CD4-positive, CD25-positive, alpha-beta regulatory T cell (primary cell): ENCODE measurements at regions not wholly inside any gene's neighbourhood (a gene's known extent, or its start where the extent isn't known, plus 50 kb on each side); places are given as distances from the start of the nearest gene placed in this dataset.
"Not testable (repeated sequence)": the region's sequence is repeated elsewhere in the genome, so short reads cannot be mapped to it uniquely, and the experiment has no call there.

Experiments
- ATAC-seq, 2 donors: fragments of 150-1000 bp; cut with Tn5 transposase; one replicate each; pipeline ENCODE4 v1.10.0; 2021; ENCODE audit warnings: low read depth in 2 of 2, moderate number of reproducible peaks in 2 of 2, moderate library complexity in 1 of 2
- DNase-seq, 3 donors: peaks; one replicate each; pipeline versions ENCODE4 v3.0.0 to v3.0.0-alpha.2; 2012 to 2022; ENCODE audit warnings: mixed read lengths in 1 of 3
- H3K27ac ChIP-seq: one replicate; pipeline ENCODE4 v1.7.0; 2013; ENCODE audit warnings: mild to moderate bottlenecking, low read length; ENCODE audit not compliant: insufficient read depth, poor library complexity, severe bottlenecking
- H3K27me3 ChIP-seq: one replicate; pipeline ENCODE4 v1.7.0; 2013; ENCODE audit warnings: low read length; ENCODE audit not compliant: control insufficient read depth, insufficient read depth
- H3K36me3 ChIP-seq: one replicate; pipeline ENCODE4 v1.7.0; 2013; ENCODE audit warnings: mild to moderate bottlenecking, low read length, moderate library complexity; ENCODE audit not compliant: control insufficient read depth, insufficient read depth
- H3K4me1 ChIP-seq: 2 replicates; pipeline ENCODE4 v1.7.0; 2013; ENCODE audit warnings: mild to moderate bottlenecking, low read length; ENCODE audit not compliant: insufficient read depth, control insufficient read depth, poor library complexity, severe bottlenecking
- H3K4me3 ChIP-seq: one replicate; pipeline ENCODE4 v1.7.0; 2013; ENCODE audit warnings: low read depth, mild to moderate bottlenecking, low read length, moderate library complexity
- H3K9me3 ChIP-seq, 2 experiments: 1 replicate in 1 of 2; 2 replicates in 1 of 2; pipeline ENCODE4 v1.7.0; 2013; ENCODE audit warnings: low read length in 2 of 2, mild to moderate bottlenecking in 1 of 2, moderate library complexity in 1 of 2; ENCODE audit not compliant: control insufficient read depth in 2 of 2
- H3K27ac Mint-ChIP-seq, 3 donors: one replicate each; pipeline ENCODE4 v1.8.0; 2020 to 2022; ENCODE audit warnings: mild to moderate bottlenecking in 3 of 3, mixed read lengths in 3 of 3, moderate library complexity in 2 of 3
- H3K27me3 Mint-ChIP-seq: one replicate; pipeline ENCODE4 v1.8.0; 2022; ENCODE audit warnings: mild to moderate bottlenecking, mixed read lengths
- H3K36me3 Mint-ChIP-seq: one replicate; pipeline ENCODE4 v1.8.0; 2020; ENCODE audit warnings: mixed read lengths
- H3K4me1 Mint-ChIP-seq, 4 donors: one replicate each; pipeline ENCODE4 v1.8.0; 2020 to 2022; ENCODE audit warnings: mixed read lengths in 4 of 4, mild to moderate bottlenecking in 1 of 4
- H3K4me3 Mint-ChIP-seq, 4 donors: one replicate each; pipeline ENCODE4 v1.8.0; 2020 to 2022; ENCODE audit warnings: mild to moderate bottlenecking in 4 of 4, mixed read lengths in 4 of 4, moderate library complexity in 3 of 4
- H3K9me3 Mint-ChIP-seq, 7 donors: one replicate each; pipeline ENCODE4 v1.8.0; 2020 to 2022; ENCODE audit warnings: mixed read lengths in 7 of 7, mild to moderate bottlenecking in 3 of 7, moderate library complexity in 2 of 7

DNA sequence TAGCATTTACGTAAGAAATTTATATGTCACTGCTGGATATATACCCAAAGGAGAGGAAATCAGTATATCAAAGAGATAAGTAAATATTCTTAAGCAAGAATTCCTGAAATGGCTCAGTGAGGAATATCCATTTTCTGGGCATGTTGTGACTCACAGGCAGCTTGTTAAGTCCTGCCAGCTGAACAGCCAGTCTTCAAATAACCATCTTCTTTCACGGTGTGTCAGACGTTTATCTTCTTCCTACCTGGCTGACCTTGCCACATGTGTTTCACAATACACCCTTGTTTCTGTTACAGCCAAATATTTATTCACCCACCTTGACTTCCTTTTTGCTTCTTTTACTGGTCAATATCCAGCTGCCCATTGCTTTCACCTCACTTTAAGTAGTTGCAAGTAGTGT, 648.1 kb downstream of the ANKRD7 start:
- H3K4me1 Mint-ChIP-seq: no peaks in the 10 kb centered on the region
- DNase-seq (no peak), ATAC-seq (no peak)
- H3K9me3 Mint-ChIP-seq: peaks cover 0 to 15% (median 6%) of the 10 kb centered on the region in 7 donors
- H3K9me3 ChIP-seq: no peaks in the 10 kb centered on the region
- H3K4me3 Mint-ChIP-seq: no peak overlapping the region
- H3K36me3 ChIP-seq: no peaks in the 10 kb centered on the region
- no peak overlapping the region for H3K27ac Mint-ChIP-seq
- no peak overlapping the region for H3K4me3 ChIP-seq
- H3K27me3 ChIP-seq: no peaks in the 10 kb centered on the region
- no peak overlapping the region for H3K27ac ChIP-seq
- H3K27me3 Mint-ChIP-seq: no peaks in the 10 kb centered on the region
- H3K36me3 Mint-ChIP-seq: no peaks in the 10 kb centered on the region
- no peaks in the 10 kb centered on the region for H3K4me1 ChIP-seq

GRCh38 chr7:118877187-118877586, 652.7 kb downstream of the ANKRD7 start:
- Mint-ChIP-seq H3K9me3 (peaks cover 0 to 7% (median 0%) of the 10 kb centered on the region in 7 donors), H3K4me3 (no peak overlapping the region), H3K36me3 (no peaks in the 10 kb centered on the region), H3K27ac (no peak overlapping the region), H3K27me3 (no peaks in the 10 kb centered on the region), H3K4me1 (no peaks in the 10 kb centered on the region)
- ATAC-seq (no peak), DNase-seq (no peak)
- no peak overlapping the region for H3K4me3 ChIP-seq
- no peaks in the 10 kb centered on the region for H3K27me3 ChIP-seq
- no peak overlapping the region for H3K27ac ChIP-seq
- no peaks in the 10 kb centered on the region for H3K4me1 ChIP-seq
- H3K9me3 ChIP-seq: no peaks in the 10 kb centered on the region
- H3K36me3 ChIP-seq: no peaks in the 10 kb centered on the region

DNA sequence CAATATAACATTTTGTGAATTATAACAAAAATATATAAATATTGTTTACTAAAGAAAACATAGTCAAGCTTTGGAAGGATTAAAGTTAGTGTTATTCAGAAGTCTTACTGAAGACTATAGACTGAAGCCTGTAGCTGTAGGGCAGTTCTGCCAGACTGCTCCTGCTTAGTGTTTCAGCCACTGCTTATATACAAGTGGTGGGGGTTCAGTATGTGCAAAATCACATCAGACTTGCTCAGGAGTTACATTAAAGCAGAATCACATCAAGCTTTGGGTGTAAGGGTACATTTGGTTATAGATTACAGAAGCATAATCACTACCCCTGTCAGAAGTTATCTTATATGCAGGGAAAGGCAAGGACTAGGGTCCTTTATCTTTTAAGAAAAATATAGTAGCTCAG, 653.8 kb downstream of the ANKRD7 start:
- H3K27ac Mint-ChIP-seq: no peak overlapping the region

DNA sequence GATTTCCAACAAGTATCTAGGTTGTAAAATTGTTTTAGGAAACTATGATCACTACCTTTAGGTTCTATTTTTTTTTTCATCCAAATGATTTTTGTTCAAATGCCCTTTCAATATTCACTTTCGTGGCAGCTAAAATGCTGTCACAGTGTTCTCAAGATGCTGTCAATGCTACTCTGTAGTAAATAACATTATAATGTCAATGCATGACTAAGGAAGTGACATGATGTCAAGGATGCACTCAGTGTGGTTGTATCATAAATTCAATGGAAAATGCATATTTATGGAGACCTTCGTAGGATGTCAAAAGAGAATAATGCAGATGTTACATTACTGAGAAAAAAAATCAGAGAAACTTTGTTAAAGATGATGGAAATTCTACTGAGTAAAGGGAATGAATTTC, 673.8 kb downstream of the ANKRD7 start:
- H3K4me1 ChIP-seq: no peaks in the 10 kb centered on the region
- Mint-ChIP-seq H3K9me3 (peaks cover 0 to 19% (median 2%) of the 10 kb centered on the region in 7 donors), H3K27me3 (no peaks in the 10 kb centered on the region), H3K36me3 (no peaks in the 10 kb centered on the region), H3K4me1 (no peaks in the 10 kb centered on the region), H3K4me3 (no peak overlapping the region), H3K27ac (no peak overlapping the region)
- no peak for DNase-seq
- peaks cover 0 to 5% of the 10 kb centered on the region in 2 experiments for H3K9me3 ChIP-seq
- H3K27ac ChIP-seq: no peak overlapping the region
- no peaks in the 10 kb centered on the region for H3K36me3 ChIP-seq
- H3K4me3 ChIP-seq: no peak overlapping the region
- H3K27me3 ChIP-seq: no peaks in the 10 kb centered on the region
- no peak for ATAC-seq

More for the DNA sequence above, 653.8 kb downstream of the ANKRD7 start:
- Mint-ChIP-seq H3K36me3 (no peaks in the 10 kb centered on the region), H3K27me3 (no peaks in the 10 kb centered on the region), H3K4me1 (no peaks in the 10 kb centered on the region), H3K4me3 (no peak overlapping the region), H3K9me3 (peaks cover 0 to 6% (median 0%) of the 10 kb centered on the region in 7 donors)
- Histone ChIP-seq H3K36me3 (no peaks in the 10 kb centered on the region), H3K4me1 (no peaks in the 10 kb centered on the region), H3K9me3 (no peaks in the 10 kb centered on the region), H3K27me3 (no peaks in the 10 kb centered on the region), H3K27ac (no peak overlapping the region), H3K4me3 (no peak overlapping the region)
- ATAC-seq: no peak
- no peak for DNase-seq

- no peak overlapping the region for H3K4me3 Mint-ChIP-seq
- Histone ChIP-seq H3K27ac (no peak overlapping the region), H3K4me1 (no peaks in the 10 kb centered on the region), H3K36me3 (no peaks in the 10 kb centered on the region), H3K4me3 (no peak overlapping the region), H3K9me3 (peaks cover 0 to 5% of the 10 kb centered on the region in 2 experiments), H3K27me3 (no peaks in the 10 kb centered on the region)
- ATAC-seq: no peak
- no peak for DNase-seq
- no peaks in the 10 kb centered on the region for H3K36me3 Mint-ChIP-seq
- H3K27ac Mint-ChIP-seq: no peak overlapping the region
- peaks cover 0 to 19% (median under 1%) of the 10 kb centered on the region in 7 donors for H3K9me3 Mint-ChIP-seq
- no peaks in the 10 kb centered on the region for H3K4me1 Mint-ChIP-seq
- H3K27me3 Mint-ChIP-seq: no peaks in the 10 kb centered on the region
These were observed 678.1 kb downstream of the ANKRD7 start for GRCh38 chr7:118902600-118902999.

DNA sequence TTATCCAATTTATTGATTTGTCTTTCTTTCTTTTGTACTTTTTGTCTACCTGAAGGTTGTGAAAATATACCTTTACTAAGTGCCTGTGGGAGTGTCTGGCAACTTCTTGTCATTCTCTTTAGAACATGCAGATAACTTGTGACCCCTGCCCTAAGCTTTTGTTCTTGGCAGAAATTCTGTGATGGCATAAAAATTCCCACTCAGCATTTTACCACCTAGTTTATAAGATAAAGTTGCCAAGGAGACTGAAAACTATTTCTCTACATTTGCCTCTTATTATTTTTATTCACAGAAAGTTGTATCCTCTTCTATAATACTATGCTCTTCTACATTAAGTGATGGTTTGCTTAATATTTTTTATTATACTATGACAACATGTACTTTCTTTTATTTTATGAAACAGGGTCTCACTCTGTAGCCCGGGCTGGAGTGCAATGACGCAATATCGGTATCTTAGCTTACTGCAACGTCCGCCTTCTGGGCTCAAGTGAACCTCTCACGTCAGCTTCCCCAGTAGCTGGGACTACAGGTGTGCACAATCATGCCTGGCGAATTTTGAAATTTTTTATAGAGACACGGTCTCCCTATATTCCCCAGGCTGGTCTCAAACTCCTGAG, 683.5 kb downstream of the ANKRD7 start:
- ATAC-seq: no peak
- Mint-ChIP-seq H3K4me3 (no peak overlapping the region), H3K4me1 (no peaks in the 10 kb centered on the region), H3K9me3 (peaks cover 0 to 8% (median 1%) of the 10 kb centered on the region in 7 donors), H3K27ac (no peak overlapping the region), H3K36me3 (no peaks in the 10 kb centered on the region), H3K27me3 (no peaks in the 10 kb centered on the region)
- Histone ChIP-seq H3K36me3 (no peaks in the 10 kb centered on the region), H3K27me3 (no peaks in the 10 kb centered on the region), H3K9me3 (no peaks in the 10 kb centered on the region), H3K27ac (no peak overlapping the region), H3K4me1 (no peaks in the 10 kb centered on the region), H3K4me3 (no peak overlapping the region)
- DNase-seq: no peak

GRCh38 chr7:118916120-118916519, 691.6 kb downstream of the ANKRD7 start:
- DNase-seq, H3K4me3 Mint-ChIP-seq, H3K36me3 ChIP-seq, H3K27ac ChIP-seq, H3K9me3 Mint-ChIP-seq, H3K4me3 ChIP-seq, H3K36me3 Mint-ChIP-seq, H3K27me3 ChIP-seq, H3K4me1 Mint-ChIP-seq, H3K27me3 Mint-ChIP-seq, H3K9me3 ChIP-seq, ATAC-seq, H3K4me1 ChIP-seq, H3K27ac Mint-ChIP-seq: not testable (repeated sequence)

DNA sequence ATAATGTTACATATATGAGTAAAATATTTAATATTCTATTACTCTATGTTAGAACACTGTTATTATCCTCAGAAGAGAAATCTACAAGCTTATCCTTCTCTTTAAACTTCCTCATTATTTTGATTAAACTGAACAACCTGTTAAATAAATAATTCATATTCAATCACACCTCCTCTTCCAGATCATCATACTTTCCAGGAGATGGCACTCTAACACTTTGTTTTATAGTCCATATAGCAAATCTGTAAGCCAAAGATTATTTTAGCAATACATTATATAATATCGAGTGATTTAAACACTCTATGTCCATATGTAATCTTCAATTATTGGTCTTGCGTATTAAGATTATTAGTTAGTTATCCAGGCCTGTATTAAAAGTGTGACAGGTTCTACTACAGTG, 694.1 kb downstream of the ANKRD7 start:
- no peaks in the 10 kb centered on the region for H3K27me3 ChIP-seq
- Mint-ChIP-seq H3K4me1 (no peaks in the 10 kb centered on the region), H3K27ac (no peak overlapping the region), H3K27me3 (no peaks in the 10 kb centered on the region), H3K4me3 (no peak overlapping the region), H3K36me3 (no peaks in the 10 kb centered on the region), H3K9me3 (peaks cover 0 to 7% (median 1%) of the 10 kb centered on the region in 7 donors)
- H3K27ac ChIP-seq: no peak overlapping the region
- no peaks in the 10 kb centered on the region for H3K4me1 ChIP-seq
- no peak overlapping the region for H3K4me3 ChIP-seq
- DNase-seq (no peak), ATAC-seq (no peak)
- no peaks in the 10 kb centered on the region for H3K36me3 ChIP-seq
- H3K9me3 ChIP-seq: peaks cover 3 to 10% of the 10 kb centered on the region in 2 experiments
